Occipital lobe (tissue), 1 donor: ENCODE measurements at regions not wholly inside any gene's neighbourhood (a gene's known extent, or its start where the extent isn't known, plus 50 kb on each side); places are given as distances from the start of the nearest gene placed in this dataset.
"Not testable (repeated sequence)": the region's sequence is repeated elsewhere in the genome, so short reads cannot be mapped to it uniquely, and the experiment has no call there.

Experiments
- DNase-seq: peaks from one replicate; lab custom pipeline; 2025; lab: John Stamatoyannopoulos, UW

DNA sequence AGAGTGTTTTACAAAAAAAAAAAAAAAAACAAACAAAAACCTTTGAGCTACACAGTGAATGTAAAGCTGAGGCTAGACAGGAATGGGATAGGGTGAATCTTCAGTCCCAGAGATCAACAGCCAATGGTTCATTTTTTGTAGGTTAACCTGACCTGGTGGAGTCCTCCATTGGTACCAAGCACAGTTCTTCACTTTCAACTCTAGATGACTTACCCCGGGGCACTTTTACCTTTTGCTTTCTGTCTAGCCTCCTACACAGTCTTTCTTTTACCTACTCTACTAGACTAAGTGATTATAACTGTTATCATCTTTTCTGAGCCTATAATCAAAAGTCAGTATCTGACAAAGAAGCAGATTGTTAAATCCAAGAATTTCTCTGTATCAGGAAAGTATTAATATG is 50.9 kb downstream of the ANXA2R start:
- DNase-seq, result no peak

DNA sequence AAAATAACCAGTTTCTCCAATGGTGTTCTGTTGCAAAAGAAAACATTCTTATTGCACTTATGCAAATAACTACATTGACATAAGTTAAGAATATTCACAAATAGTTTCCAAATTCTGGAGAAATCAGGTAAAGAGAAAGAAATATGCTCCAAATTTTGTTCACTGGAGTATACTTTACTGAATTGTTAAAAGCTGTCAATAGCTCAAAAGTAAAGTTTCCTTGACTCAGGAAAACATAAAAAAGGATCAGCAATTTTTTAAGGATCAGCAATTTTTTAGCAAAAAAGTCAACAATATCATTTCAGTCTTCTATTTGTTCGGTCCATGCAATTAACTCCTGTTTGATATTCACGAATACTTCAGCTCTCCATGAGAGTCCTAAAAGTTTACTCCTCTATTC is 51.6 kb downstream of the ANXA2R start:
- DNase-seq, result no peak

DNA sequence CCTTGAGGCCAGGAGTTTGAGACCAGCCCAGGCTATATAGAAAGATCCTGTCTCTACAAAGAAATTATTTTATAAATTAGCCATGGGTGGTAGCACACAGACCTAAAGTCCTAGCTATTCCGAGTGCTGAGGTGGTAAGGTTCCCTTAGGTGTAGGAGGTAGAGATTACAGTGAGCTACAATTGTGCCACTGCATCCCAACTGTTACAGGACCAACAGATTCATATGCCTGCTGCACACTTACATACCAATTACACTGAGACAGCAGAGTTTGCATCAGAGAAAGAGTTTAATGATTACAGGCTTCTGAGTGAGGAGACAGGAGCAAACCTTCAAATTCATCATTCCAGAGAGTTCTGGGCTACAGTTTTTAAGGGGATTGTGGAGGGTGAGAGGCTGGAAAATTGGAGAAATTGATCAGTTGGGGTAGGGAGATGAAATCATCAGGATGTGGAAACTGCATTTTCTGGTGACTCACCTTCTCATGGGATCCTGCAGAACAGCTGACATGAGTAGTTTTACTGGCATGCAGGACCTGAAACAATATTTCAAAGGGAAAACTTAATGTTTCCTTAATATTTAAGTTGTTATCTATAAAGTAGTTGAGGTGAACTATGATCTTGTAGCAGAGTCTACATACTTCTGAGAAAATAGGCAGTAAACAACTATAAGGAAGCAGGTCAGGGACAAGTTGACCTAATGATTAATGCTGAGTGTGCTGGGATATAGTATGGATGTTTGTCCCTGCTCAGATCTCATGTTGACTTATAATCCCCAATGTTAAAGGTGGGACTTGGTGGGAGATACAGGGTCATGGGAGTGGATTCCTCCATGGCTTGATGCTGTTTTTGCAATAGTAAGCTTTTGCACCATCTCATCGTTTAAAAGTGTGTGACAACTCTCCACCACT is 54.7 kb downstream of the ANXA2R start:
- no peak for DNase-seq

- no peak for DNase-seq
Observed at GRCh38 chr5:42984307-42984706, 55.8 kb downstream of the ANXA2R start.

- no peak for DNase-seq
Observed at GRCh38 chr5:42982107-42982622, 58.0 kb downstream of the ANXA2R start.

- DNase-seq, result not testable (repeated sequence)
Observed at GRCh38 chr5:42981417-42982106, 58.6 kb downstream of the ANXA2R start.

GRCh38 chr5:42981015-42981414 is 59.1 kb downstream of the ANXA2R start:
- not testable (repeated sequence) for DNase-seq

- not testable (repeated sequence) for DNase-seq
Observed at GRCh38 chr5:42980391-42980790, 59.7 kb downstream of the ANXA2R start.

- DNase-seq, result not testable (repeated sequence)
Observed at GRCh38 chr5:42979242-42979641, 60.9 kb downstream of the ANXA2R start.

- no peak for DNase-seq
Observed at GRCh38 chr5:42974536-42974935, 65.6 kb downstream of the ANXA2R start.

GRCh38 chr5:42970636-42971559 is 69.2 kb downstream of the ANXA2R start:
- DNase-seq, result no peak

DNA sequence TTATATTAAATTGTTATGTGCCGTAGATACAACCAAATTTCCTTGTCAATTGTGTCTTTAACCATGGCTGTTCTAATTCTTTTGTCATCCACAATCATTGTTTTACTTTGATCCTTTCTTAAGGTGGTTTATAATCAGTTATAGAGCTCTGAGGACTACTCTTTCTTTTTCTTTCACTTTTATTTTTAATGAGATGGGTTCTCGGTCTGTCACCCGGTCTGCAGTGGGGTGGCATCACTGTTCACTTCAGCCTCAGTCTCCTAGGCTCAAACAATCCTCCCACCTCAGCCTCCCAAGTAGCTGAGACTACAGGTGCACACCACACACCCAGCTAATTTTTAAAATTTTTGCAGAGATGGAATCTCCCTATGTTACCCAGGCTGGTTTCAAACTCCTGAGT is 74.2 kb downstream of the ANXA2R start:
- DNase-seq, result no peak

GRCh38 chr5:42963412-42963811 is 76.7 kb downstream of the ANXA2R start:
- DNase-seq, result no peak

DNA sequence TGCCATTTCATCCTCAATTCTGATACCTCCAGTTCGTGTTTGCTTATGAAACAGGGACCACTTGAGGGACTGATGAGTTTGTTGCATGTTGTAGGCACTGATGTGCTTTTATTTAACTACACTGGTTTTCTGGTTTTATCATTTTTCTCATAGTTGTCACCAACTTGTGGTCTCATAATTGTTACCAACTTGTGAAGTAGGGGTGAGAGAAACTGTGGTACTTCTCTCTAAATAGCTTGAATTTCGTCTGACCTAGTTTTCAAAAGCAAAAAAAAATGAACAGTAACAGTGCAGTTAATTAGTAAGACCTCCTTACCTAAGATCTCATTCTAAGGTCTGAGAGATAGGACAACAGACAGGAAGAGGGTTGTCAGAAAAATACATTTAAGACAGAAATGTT is 78.0 kb downstream of the ANXA2R start:
- DNase-seq, result no peak

- no peak for DNase-seq
Observed at GRCh38 chr5:42960506-42960905, 79.6 kb downstream of the ANXA2R start.

DNA sequence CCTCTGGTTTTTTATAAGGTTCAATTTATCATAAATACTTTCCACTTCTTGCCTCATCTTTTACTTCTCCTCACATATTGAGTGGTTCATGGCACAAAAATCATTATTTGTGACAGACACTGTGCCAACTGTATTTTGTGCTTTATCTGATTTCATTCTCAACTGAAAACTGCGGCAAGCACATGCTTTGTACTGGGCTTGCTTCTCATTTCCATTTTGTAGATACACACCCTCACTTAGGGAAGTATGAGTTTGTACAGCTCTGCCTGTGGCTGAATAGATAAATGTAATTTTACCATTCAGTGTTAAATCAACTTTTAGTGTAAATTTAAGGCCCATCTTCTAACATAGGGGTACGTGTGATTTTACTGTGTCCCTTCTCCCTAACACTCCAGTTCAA is 83.6 kb downstream of the ANXA2R start:
- no peak for DNase-seq

- no peak for DNase-seq
Observed at GRCh38 chr5:42953041-42953440, 87.1 kb downstream of the ANXA2R start.

GRCh38 chr5:42952578-42952974 is 87.5 kb downstream of the ANXA2R start:
- no peak for DNase-seq

DNA sequence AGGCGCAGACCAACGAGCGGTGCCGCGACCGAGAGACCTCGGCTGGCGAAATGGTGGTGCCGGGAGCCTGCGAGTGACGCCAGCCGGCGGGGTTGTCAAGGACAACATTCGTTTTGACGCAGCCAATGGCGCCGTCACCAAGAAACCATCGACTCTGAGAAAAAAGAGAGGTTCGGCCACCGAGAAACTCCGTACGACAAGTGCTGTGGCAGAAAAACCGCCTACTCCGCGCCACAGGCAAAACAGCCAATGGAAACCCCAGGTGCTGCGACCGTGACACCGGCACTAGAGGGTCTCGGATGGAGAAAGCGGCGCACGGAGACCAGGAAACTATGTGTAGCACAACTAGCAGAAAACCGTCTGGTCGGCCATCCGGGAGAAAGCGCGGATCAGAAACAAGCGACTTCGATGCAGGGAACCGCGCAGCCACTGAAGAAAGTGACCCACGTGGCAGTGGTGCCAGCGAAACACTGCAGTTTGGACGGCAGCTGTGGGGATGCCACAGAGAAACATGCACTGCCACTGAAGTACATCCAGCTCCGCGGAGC is 88.8 kb downstream of the ANXA2R start:
- DNase-seq, result no peak

DNA sequence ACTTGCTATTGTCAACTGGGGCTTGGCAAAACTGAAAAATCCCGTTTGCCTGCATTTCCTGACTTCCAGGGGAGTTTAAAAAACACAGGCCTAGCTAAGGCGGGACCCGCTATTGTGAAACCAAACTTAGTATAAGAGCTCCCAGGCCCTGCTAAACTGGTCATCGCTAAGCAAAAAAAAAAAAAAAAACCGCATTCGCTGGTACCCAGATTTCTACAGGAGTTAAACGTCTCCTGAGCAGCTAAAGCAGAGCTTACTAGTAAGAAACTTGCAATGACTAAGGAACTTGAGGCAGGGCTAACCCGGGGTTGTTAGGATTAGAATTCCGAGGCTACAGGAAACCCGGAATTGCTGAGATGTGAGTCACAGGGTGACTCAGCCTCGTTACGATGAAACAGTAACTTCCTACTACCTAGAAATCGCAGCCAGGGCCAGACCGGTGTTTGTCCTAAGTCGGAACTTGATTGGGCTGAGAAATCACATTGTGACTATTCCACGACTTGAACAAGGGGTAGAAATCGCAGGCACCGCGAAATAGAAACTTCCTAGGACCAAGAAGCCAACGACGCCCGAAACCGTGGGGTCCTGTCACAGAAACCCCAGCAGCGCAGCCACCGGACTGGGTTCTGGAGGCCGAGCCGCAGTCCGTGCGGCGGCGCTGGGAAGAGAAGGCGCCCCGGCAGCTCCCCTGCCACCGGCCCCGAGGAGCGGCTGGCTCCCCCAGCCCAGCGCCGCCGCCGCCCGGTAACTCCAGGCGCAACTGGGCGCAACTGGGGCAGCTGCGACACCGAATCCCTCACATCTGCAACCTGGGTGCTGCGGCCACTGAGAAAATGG is 89.4 kb downstream of the ANXA2R start:
- no peak for DNase-seq
